Kidney (tissue), 13 donors: ENCODE measurements at regions not wholly inside any gene's neighbourhood (a gene's known extent, or its start where the extent isn't known, plus 50 kb on each side); places are given as distances from the start of the nearest gene placed in this dataset.

Experiments
- DNase-seq, 5 donors: peaks; one replicate each; pipeline ENCODE4 v3.0.0-alpha.2; 2013 to 2020
- FAIRE-seq: peaks from 2 replicates; lab custom pipeline; 2012; peaks lifted over from hg19 to GRCh38; lab: Jason Lieb, UNC
- H3K27ac ChIP-seq, 2 donors: one replicate each; pipeline ENCODE4 v1.7.0; 2013; ENCODE audit warnings: low read depth in 2 of 2, low read length in 2 of 2, inconsistent platforms in 1 of 2
- H3K27me3 ChIP-seq: one replicate; pipeline ENCODE4 v1.7.1; 2013; ENCODE audit warnings: low read length, inconsistent platforms; ENCODE audit not compliant: control insufficient read depth, insufficient read depth
- H3K36me3 ChIP-seq, 3 donors: one replicate each; pipeline versions ENCODE4 v1.7.0 to v1.7.1; 2013; ENCODE audit warnings: low read length in 3 of 3, control low read depth in 1 of 3, inconsistent platforms in 1 of 3; ENCODE audit not compliant: insufficient read depth in 3 of 3, control insufficient read depth in 2 of 3
- H3K4me1 ChIP-seq, 3 donors: one replicate each; pipeline versions ENCODE4 v1.7.0 to v1.7.1; 2013; ENCODE audit warnings: low read length in 3 of 3, inconsistent platforms in 1 of 3, low read depth in 1 of 3; ENCODE audit not compliant: control insufficient read depth in 2 of 3, insufficient read depth in 2 of 3
- H3K4me3 ChIP-seq, 3 donors: one replicate each; pipeline versions ENCODE4 v1.7.0 to v1.8.1; 2013; ENCODE audit warnings: low read length in 3 of 3, control low read depth in 1 of 3, inconsistent platforms in 1 of 3
- H3K9ac ChIP-seq, 3 donors: one replicate each; pipeline versions ENCODE4 v1.7.0 to v1.7.1; 2013; ENCODE audit warnings: low read length in 3 of 3, control low read depth in 1 of 3, inconsistent platforms in 1 of 3
- H3K9me3 ChIP-seq, 3 donors: one replicate each; pipeline versions ENCODE4 v1.7.0 to v1.7.1; 2013; ENCODE audit warnings: low read length in 3 of 3, control low read depth in 1 of 3, inconsistent platforms in 1 of 3; ENCODE audit not compliant: control insufficient read depth in 2 of 3, insufficient read depth in 1 of 3
- CTCF ChIP-seq: IDR thresholded peaks from 3 replicates; pipeline ENCODE4 v1.5.1; 2012; ENCODE audit warnings: mild to moderate bottlenecking, moderate library complexity, borderline replicate concordance; ENCODE audit not compliant: insufficient read depth; ENCODE audit errors: extremely low read depth
- intact Hi-C: fragments of 100-400 bp; cut with DNase I; formaldehyde crosslinking; loops from one replicate; pipeline ENCODE4 v1.11.1; 2022
- donor health status: control.
- donor health status: control.
- donor health status: control.
- donor health status: control.
- donor health status: control.
- donor health status: DM: yes; HTN: yes; CAD: no.
- donor health status: Normal renal cell carcinoma (clear cell type).

- H3K4me3 ChIP-seq: no peak overlapping the region
- no peak for DNase-seq
- no peaks in the 10 kb centered on the region for H3K27me3 ChIP-seq
- H3K4me1 ChIP-seq: no peaks in the 10 kb centered on the region
- FAIRE-seq: no peak
- no peak overlapping the region for H3K27ac ChIP-seq
- intact Hi-C loops: no loop called here
- no peak overlapping the region for H3K9ac ChIP-seq
- TF ChIP-seq CTCF: no peak
- H3K9me3 ChIP-seq: no peaks in the 10 kb centered on the region
- H3K36me3 ChIP-seq: no peaks in the 10 kb centered on the region
Measured at GRCh38 chr10:59085054-59085453, 91.4 kb upstream of the PHYHIPL start.

- no peak overlapping the region for H3K9ac ChIP-seq
- no peak for DNase-seq
- FAIRE-seq: no peak
- H3K36me3 ChIP-seq: no peaks in the 10 kb centered on the region
- H3K9me3 ChIP-seq: no peaks in the 10 kb centered on the region
- no peak for TF ChIP-seq CTCF
- H3K4me1 ChIP-seq: no peaks in the 10 kb centered on the region
- no peaks in the 10 kb centered on the region for H3K27me3 ChIP-seq
- no peak overlapping the region for H3K4me3 ChIP-seq
- H3K27ac ChIP-seq: no peak overlapping the region
- intact Hi-C loops: no loop called here
Measured at GRCh38 chr10:59085711-59086502, 90.5 kb upstream of the PHYHIPL start.

GRCh38 chr10:59087486-59087885, 89.0 kb upstream of the PHYHIPL start:
- DNase-seq (no peak), FAIRE-seq (no peak)
- no peak for TF ChIP-seq CTCF
- Histone ChIP-seq H3K9me3 (no peaks in the 10 kb centered on the region), H3K4me1 (no peaks in the 10 kb centered on the region), H3K36me3 (no peaks in the 10 kb centered on the region), H3K9ac (no peak overlapping the region), H3K27me3 (no peaks in the 10 kb centered on the region), H3K27ac (no peak overlapping the region), H3K4me3 (no peak overlapping the region)
- intact Hi-C loops: no loop called here
